HCT116 (cell line): ENCODE measurements at regions not wholly inside any gene's neighbourhood (a gene's known extent, or its start where the extent isn't known, plus 50 kb on each side); places are given as distances from the start of the nearest gene placed in this dataset.

ENCODE experiments used
- ATAC-seq: fragments of 200-7000 bp; cut with Tn5 transposase; 2 replicates; pipeline ENCODE4 v1.9.1; 2020; ENCODE audit warnings: mild to moderate bottlenecking, moderate library complexity
- BruUV-seq: library from RNA; stranded (reverse); fragments of 400-500 nt; replicated peaks from 2 replicates; lab custom pipeline; 2021; lab: Mats Ljungman, UMichigan
- CTCF ChIA-PET: fragments of 300-600 bp; sonication (Branson Sonifier 250); formaldehyde crosslinking; loops from one replicate; lab custom pipeline; 2021; ENCODE audit warnings: antibody characterized with exemption; lab: Charles Lee
- POLR2A ChIA-PET: fragments of 300-600, 350-600 bp; sonication (Branson Sonifier 250); formaldehyde crosslinking; loops from one replicate; lab custom pipeline; 2021; ENCODE audit warnings: antibody characterized with exemption; lab: Charles Lee
- RAD21 ChIA-PET, 2 experiments: fragments of 300-600 bp; sonication (Branson Sonifier 250); formaldehyde crosslinking; loops; one replicate each; lab custom pipeline; 2023; ENCODE audit warnings: low total read pairs in 2 of 2; ENCODE audit not compliant: uncharacterized antibody in 2 of 2, unreplicated experiment in 2 of 2, low non-redundant PET in 1 of 2; lab: Charles Lee
- DNase-seq: peaks from one replicate; pipeline ENCODE4 v3.0.0-alpha.2; 2010; ENCODE audit warnings: low read depth, low spot score
- H2AFZ ChIP-seq: fragments of 200-600 bp; shearing (Covaris generic), sonication (generic); 2 replicates; pipeline ENCODE4 v1.6.1; 2017; ENCODE audit warnings: low read depth, mixed run types, mixed read lengths, antibody characterized with exemption, low read length; ENCODE audit not compliant: poor library complexity, severe bottlenecking
- H3K27ac ChIP-seq: 2 replicates; pipeline ENCODE4 v1.5.1; 2012; ENCODE audit warnings: low read depth, low read length
- H3K27me3 ChIP-seq: fragments of 200-600 bp; sonication (generic); 2 replicates; pipeline ENCODE4 v1.6.1; 2016; ENCODE audit warnings: mixed run types, low read length, mixed read lengths; ENCODE audit not compliant: insufficient read depth
- H3K36me3 ChIP-seq, 2 experiments: fragments of 200-500 bp in 1 of 2; fragments of 200-600 bp in 1 of 2; sonication (Bioruptor generic) in 1 of 2; sonication (generic) in 1 of 2; 2 replicates each; pipeline versions ENCODE4 v1.5.1 to v1.6.1; 2014 to 2016; ENCODE audit warnings: low read length in 2 of 2, inconsistent platforms in 1 of 2, mixed read lengths in 1 of 2, mixed run types in 1 of 2; ENCODE audit not compliant: insufficient read depth in 2 of 2, control insufficient read depth in 1 of 2
- H3K4me1 ChIP-seq, 2 experiments: fragments of 200-600 bp in 1 of 2; sonication (generic) in 1 of 2; 2 replicates each; pipeline versions ENCODE4 v1.5.1 to v1.6.1; 2012 to 2017; ENCODE audit warnings: low read length in 2 of 2, inconsistent platforms in 1 of 2, mild to moderate bottlenecking in 1 of 2, mixed read lengths in 1 of 2, mixed run types in 1 of 2, moderate library complexity in 1 of 2; ENCODE audit not compliant: insufficient read depth in 2 of 2, control insufficient read depth in 1 of 2
- H3K4me2 ChIP-seq: fragments of 200-600 bp; sonication (generic); 2 replicates; pipeline ENCODE4 v1.6.1; 2017; ENCODE audit warnings: mixed run types, low read length, mixed read lengths
- H3K4me3 ChIP-seq, 2 experiments: fragments of 200-600 bp in 1 of 2; sonication (generic) in 1 of 2; replicated peaks in 1 of 2; 2 replicates each; pipeline ENCODE4 v1.5.1; 2011 to 2016; ENCODE audit warnings: low read length in 2 of 2, control low read depth in 1 of 2, low read depth in 1 of 2, mild to moderate bottlenecking in 1 of 2, mixed read lengths in 1 of 2, mixed run types in 1 of 2
- H3K79me2 ChIP-seq: fragments of 200-600 bp; sonication (generic); 2 replicates; pipeline ENCODE4 v1.6.1; 2017; ENCODE audit warnings: mild to moderate bottlenecking, mixed run types, low read length, moderate library complexity, mixed read lengths; ENCODE audit not compliant: insufficient read depth
- H3K9ac ChIP-seq: fragments of 200-600 bp; sonication (generic); 2 replicates; pipeline ENCODE4 v1.6.1; 2016; ENCODE audit warnings: low read length, mixed read lengths
- H3K9me2 ChIP-seq: fragments of 200-600 bp; sonication (generic), shearing (Covaris generic); 2 replicates; pipeline ENCODE4 v1.6.1; 2017; ENCODE audit warnings: mixed run types, mild to moderate bottlenecking, moderate library complexity; ENCODE audit not compliant: insufficient read depth
- H3K9me3 ChIP-seq, 2 experiments: fragments of 200-500 bp in 1 of 2; fragments of 200-600 bp in 1 of 2; sonication (Bioruptor generic) in 1 of 2; sonication (generic) in 1 of 2; 2 replicates each; pipeline ENCODE4 v1.6.1; 2014 to 2017; ENCODE audit warnings: low read length in 2 of 2, mixed read lengths in 2 of 2, inconsistent platforms in 1 of 2, low read depth in 1 of 2, mild to moderate bottlenecking in 1 of 2, mixed run types in 1 of 2, moderate library complexity in 1 of 2; ENCODE audit not compliant: control insufficient read depth in 1 of 2, insufficient read depth in 1 of 2
- H4K20me1 ChIP-seq: fragments of 200-600 bp; sonication (generic), shearing (Covaris generic); 2 replicates; pipeline ENCODE4 v1.6.1; 2017; ENCODE audit warnings: mixed run types, mild to moderate bottlenecking, moderate library complexity; ENCODE audit not compliant: insufficient read depth
- CBX3 ChIP-seq: IDR thresholded peaks from 2 replicates; pipeline ENCODE4 v1.6.1; 2012; ENCODE audit warnings: low read depth
- CEBPB ChIP-seq: IDR thresholded peaks from 2 replicates; pipeline ENCODE4 v1.6.1; 2012; ENCODE audit warnings: low read depth
- FOSL1 ChIP-seq: IDR thresholded peaks from 2 replicates; pipeline ENCODE4 v1.6.1; 2012; ENCODE audit warnings: low read depth
- JUND ChIP-seq: IDR thresholded peaks from 2 replicates; pipeline ENCODE4 v1.6.1; 2012
- MAX ChIP-seq: IDR thresholded peaks from 2 replicates; pipeline ENCODE4 v1.6.1; 2012
- POLR2A ChIP-seq: IDR thresholded peaks from 2 replicates; pipeline ENCODE4 v1.7.0; 2011; ENCODE audit warnings: borderline replicate concordance; ENCODE audit not compliant: insufficient read depth, insufficient read length; ENCODE audit errors: extremely low read depth
- POLR2AphosphoS5 ChIP-seq: IDR thresholded peaks from 2 replicates; pipeline ENCODE4 v1.6.1; 2011; ENCODE audit warnings: mild to moderate bottlenecking, low read depth, low read length, moderate library complexity
- RAD21 ChIP-seq: IDR thresholded peaks from 2 replicates; pipeline ENCODE4 v1.6.1; 2012; ENCODE audit warnings: low read depth, mild to moderate bottlenecking
- REST ChIP-seq: IDR thresholded peaks from 2 replicates; pipeline ENCODE4 v1.6.1; 2012; ENCODE audit warnings: low read depth
- SIN3A ChIP-seq: IDR thresholded peaks from 2 replicates; pipeline ENCODE4 v1.6.1; 2012; ENCODE audit warnings: low read depth
- SP1 ChIP-seq: IDR thresholded peaks from 2 replicates; pipeline ENCODE4 v1.6.1; 2012; ENCODE audit warnings: low read depth
- SRF ChIP-seq: IDR thresholded peaks from 2 replicates; pipeline ENCODE4 v1.6.1; 2012; ENCODE audit warnings: low read depth
- TCF7L2 ChIP-seq: IDR thresholded peaks from 2 replicates; pipeline ENCODE4 v1.7.0; 2011; ENCODE audit warnings: borderline replicate concordance, inconsistent platforms; ENCODE audit not compliant: insufficient read depth, insufficient read length; ENCODE audit errors: extremely low read depth
- YY1 ChIP-seq: IDR thresholded peaks from 2 replicates; pipeline ENCODE4 v1.6.1; 2011; ENCODE audit warnings: low read length, low read depth, moderate library complexity, mild to moderate bottlenecking; ENCODE audit not compliant: insufficient replicate concordance; ENCODE audit errors: extremely low read depth
- ZBTB33 ChIP-seq: IDR thresholded peaks from 2 replicates; pipeline ENCODE4 v1.6.1; 2011; ENCODE audit warnings: mild to moderate bottlenecking, low read length, moderate library complexity; ENCODE audit not compliant: insufficient replicate concordance; ENCODE audit errors: extremely low read depth
- ZFX ChIP-seq: fragments of 450-650 bp; IDR thresholded peaks from 2 replicates; pipeline ENCODE4 v1.6.1; 2017
- ZNF274 ChIP-seq: fragments of 200-500 bp; sonication (Bioruptor generic); IDR thresholded peaks from 2 replicates; pipeline ENCODE4 v1.6.1; 2014; ENCODE audit warnings: mild to moderate bottlenecking, low read depth, low read length, inconsistent platforms
- intact Hi-C: fragments of 100-400 bp; cut with micrococcal nuclease; formaldehyde crosslinking; loops from 2 replicates; pipeline ENCODE4 v1.10.0; 2022
- TF ChIP-seq, protein P1 (sequence below): IDR thresholded peaks from 2 replicates; pipeline ENCODE4 v1.6.1; 2012

DNA sequence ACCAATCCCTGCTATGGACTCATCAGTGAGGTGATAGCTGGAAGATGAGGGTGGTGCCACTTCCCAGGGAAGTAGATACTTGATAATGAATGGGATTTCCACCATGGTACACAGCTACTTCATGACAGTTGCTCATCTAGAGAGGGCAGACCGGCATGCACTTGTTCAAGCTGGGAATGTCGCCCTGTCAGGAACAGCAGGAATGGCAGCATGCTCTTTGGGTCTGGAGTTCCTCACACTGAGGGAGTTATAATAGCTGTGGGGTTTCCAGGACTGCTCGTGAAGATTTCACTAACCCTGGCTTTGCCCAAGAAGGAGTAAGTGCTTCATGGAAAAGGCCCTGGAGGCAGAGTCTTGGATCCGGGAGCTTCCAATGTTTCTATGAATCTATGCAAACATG is 129.2 kb downstream of the PSMG1 start:
- H4K20me1 ChIP-seq, result no peaks in the 10 kb centered on the region
- H3K9me3 ChIP-seq, result no peaks in the 10 kb centered on the region
- no peak overlapping the region for H2AFZ ChIP-seq
- intact Hi-C loops, result no loop called here
- ATAC-seq (no peak), DNase-seq (no peak)
- H3K79me2 ChIP-seq, result no peaks in the 10 kb centered on the region
- CTCF ChIA-PET, result no interaction called here
- RAD21 ChIA-PET, result no interaction called here
- no TSS peak for BruUV-seq
- POLR2A ChIA-PET, result no interaction called here
- no peak for TF ChIP-seq ZFX
- TF ChIP-seq POLR2AphosphoS5, result no peak
- no peak for TF ChIP-seq FOSL1
- no peak for TF ChIP-seq ZBTB33
- TF ChIP-seq REST, result no peak
- no peak for TF ChIP-seq RAD21
- no peak for TF ChIP-seq YY1
- TF ChIP-seq CEBPB, result no peak
- TF ChIP-seq TCF7L2, result no peak
- no peak for TF ChIP-seq POLR2A
- TF ChIP-seq, protein P1, sequence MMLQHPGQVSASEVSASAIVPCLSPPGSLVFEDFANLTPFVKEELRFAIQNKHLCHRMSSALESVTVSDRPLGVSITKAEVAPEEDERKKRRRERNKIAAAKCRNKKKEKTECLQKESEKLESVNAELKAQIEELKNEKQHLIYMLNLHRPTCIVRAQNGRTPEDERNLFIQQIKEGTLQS, result no peak
- TF ChIP-seq SIN3A, result no peak
- TF ChIP-seq SRF, result no peak
- no peak for TF ChIP-seq MAX
- TF ChIP-seq JUND, result no peak
- no peak for TF ChIP-seq SP1
- no peak for TF ChIP-seq CBX3
- no peak for TF ChIP-seq ZNF274
- H3K27ac ChIP-seq, result no peak overlapping the region
- no peaks in the 10 kb centered on the region for H3K9me2 ChIP-seq
- H3K4me1 ChIP-seq, result no peaks in the 10 kb centered on the region
- H3K9ac ChIP-seq, result no peak overlapping the region
- H3K36me3 ChIP-seq, result no peaks in the 10 kb centered on the region
- no peaks in the 10 kb centered on the region for H3K27me3 ChIP-seq
- H3K4me3 ChIP-seq, result no peak overlapping the region
- H3K4me2 ChIP-seq, result no peak overlapping the region
